GM12891 (cell line): ENCODE measurements at regions not wholly inside any gene's neighbourhood (a gene's known extent, or its start where the extent isn't known, plus 50 kb on each side); places are given as distances from the start of the nearest gene placed in this dataset.

Experiments used
- DNase-seq: peaks from one replicate; pipeline ENCODE4 v3.0.0; 2011; ENCODE audit warnings: low spot score; ENCODE audit not compliant: insufficient read length
- FAIRE-seq: peaks from 2 replicates; lab custom pipeline; 2011; peaks lifted over from hg19 to GRCh38; lab: Jason Lieb, UNC
- PAX5 ChIP-seq: IDR thresholded peaks from 2 replicates; pipeline ENCODE4 v1.6.1; 2011; ENCODE audit warnings: low read length, moderate library complexity, mild to moderate bottlenecking; ENCODE audit not compliant: insufficient read depth, severe bottlenecking
- POLR2A ChIP-seq: IDR thresholded peaks from 2 replicates; pipeline ENCODE4 v1.6.1; 2011; ENCODE audit warnings: low read depth, low read length, control low read depth
- POLR2AphosphoS5 ChIP-seq: IDR thresholded peaks from 2 replicates; pipeline ENCODE4 v1.6.1; 2011; ENCODE audit warnings: low read depth, low read length, control low read depth
- POU2F2 ChIP-seq: IDR thresholded peaks from 2 replicates; pipeline ENCODE4 v1.6.1; 2011; ENCODE audit warnings: low read depth, mild to moderate bottlenecking, control low read depth, low read length, moderate library complexity
- SPI1 ChIP-seq: IDR thresholded peaks from 2 replicates; pipeline ENCODE4 v1.6.1; 2011; ENCODE audit warnings: low read depth, low read length, control low read depth
- TAF1 ChIP-seq: IDR thresholded peaks from 2 replicates; pipeline ENCODE4 v1.6.1; 2011; ENCODE audit warnings: low read depth, low read length, control low read depth

- TF ChIP-seq SPI1: no peak
- no peak for TF ChIP-seq POLR2AphosphoS5
- TF ChIP-seq POLR2A: no peak
- TF ChIP-seq PAX5: no peak
- TF ChIP-seq POU2F2: no peak
- DNase-seq: no peak
- no peak for FAIRE-seq
These were observed 208.2 kb upstream of the STK17B start for GRCh38 chr2:196379600-196379999.

- DNase-seq (no peak), FAIRE-seq (peak; percentile 87)
- TF ChIP-seq POLR2AphosphoS5 (no peak), POLR2A (no peak), TAF1 (no peak), PAX5 (no peak), SPI1 (no peak), POU2F2 (no peak)
These were observed 208.7 kb upstream of the STK17B start for GRCh38 chr2:196380098-196380497.

GRCh38 chr2:196380575-196380974 lies 209.2 kb upstream of the STK17B start:
- no peak for FAIRE-seq
- no peak for TF ChIP-seq POU2F2
- TF ChIP-seq POLR2A: no peak; the same call in 1 of the 2 replicates
- no peak for TF ChIP-seq SPI1
- no peak for TF ChIP-seq PAX5
- TF ChIP-seq TAF1: no peak
- no peak for TF ChIP-seq POLR2AphosphoS5
- DNase-seq: no peak

- no peak for DNase-seq
- no peak for TF ChIP-seq SPI1
- peak; percentile 23 for FAIRE-seq
These were observed 210.1 kb upstream of the STK17B start for GRCh38 chr2:196381464-196381863.

- DNase-seq (no peak), FAIRE-seq (peak; percentile 92)
- no peak for TF ChIP-seq PAX5
- no peak for TF ChIP-seq SPI1
- no peak for TF ChIP-seq POU2F2
- no peak for TF ChIP-seq POLR2AphosphoS5
- TF ChIP-seq POLR2A: no peak
- no peak for TF ChIP-seq TAF1
These were observed 212.4 kb upstream of the STK17B start for GRCh38 chr2:196383799-196384198.

GRCh38 chr2:196384729-196385128 lies 213.4 kb upstream of the STK17B start:
- DNase-seq (no peak), FAIRE-seq (no peak)

GRCh38 chr2:196389670-196390069 lies 218.3 kb upstream of the STK17B start:
- FAIRE-seq (peak; percentile 55), DNase-seq (no peak)
- TF ChIP-seq POLR2A (no peak), SPI1 (no peak), TAF1 (no peak)

More at GRCh38 chr2:196384729-196385128, 213.4 kb upstream of the STK17B start:
- TF ChIP-seq TAF1 (no peak), SPI1 (no peak), POLR2A (no peak), POU2F2 (no peak)

- DNase-seq (no peak), FAIRE-seq (peak; percentile 92)
- no peak for TF ChIP-seq PAX5
- TF ChIP-seq POU2F2: no peak; the same call in 1 of the 2 replicates
- no peak for TF ChIP-seq SPI1
- no peak for TF ChIP-seq POLR2AphosphoS5
- TF ChIP-seq TAF1: no peak
- no peak for TF ChIP-seq POLR2A
These were observed 219.1 kb upstream of the STK17B start for GRCh38 chr2:196390243-196391148.

- FAIRE-seq (no peak), DNase-seq (no peak)
- TF ChIP-seq POLR2A (no peak), POU2F2 (no peak), PAX5 (no peak), TAF1 (no peak), POLR2AphosphoS5 (no peak), SPI1 (no peak)
These were observed 219.7 kb upstream of the STK17B start for GRCh38 chr2:196391149-196391479.

GRCh38 chr2:196399096-196399495 lies 227.7 kb upstream of the STK17B start:
- DNase-seq: no peak
- no peak for FAIRE-seq
- no peak for TF ChIP-seq POU2F2
- no peak for TF ChIP-seq TAF1
- no peak for TF ChIP-seq PAX5
- TF ChIP-seq POLR2A: no peak
- no peak for TF ChIP-seq SPI1
- TF ChIP-seq POLR2AphosphoS5: no peak
